Naive thymus-derived CD8-positive, alpha-beta T cell (primary cell): ENCODE measurements at regions not wholly inside any gene's neighbourhood (a gene's known extent, or its start where the extent isn't known, plus 50 kb on each side); places are given as distances from the start of the nearest gene placed in this dataset.

Source experiments
- ATAC-seq, 2 donors: fragments of 150-1000 bp; cut with Tn5 transposase in 1 of 2; sonication (Bioruptor Pico), chemical (Tn5 transposase) in 1 of 2; 1 replicate in 1 of 2; 2 replicates in 1 of 2; pipeline ENCODE4 v1.10.0; 2021; ENCODE audit warnings: mild to moderate bottlenecking in 2 of 2, moderate library complexity in 2 of 2
- POLR2A ChIA-PET: fragments of 350-600 bp; sonication (Branson Sonifier 250); formaldehyde crosslinking; loops from one replicate; lab custom pipeline; 2021; ENCODE audit warnings: antibody characterized with exemption; lab: Charles Lee
- DNase-seq, 10 donors: peaks; one replicate each; pipeline versions ENCODE4 v3.0.0 to v3.0.0-alpha.2; 2020 to 2022
- H3K27ac Mint-ChIP-seq, 10 donors: one replicate each; pipeline ENCODE4 v1.8.0; 2020 to 2022; ENCODE audit warnings: mild to moderate bottlenecking in 10 of 10, mixed read lengths in 10 of 10, moderate library complexity in 4 of 10, inconsistent platforms in 1 of 10
- H3K27me3 Mint-ChIP-seq, 5 donors: one replicate each; pipeline ENCODE4 v1.8.0; 2021 to 2022; ENCODE audit warnings: mixed read lengths in 5 of 5
- H3K36me3 Mint-ChIP-seq, 3 donors: one replicate each; pipeline ENCODE4 v1.8.0; 2020 to 2022; ENCODE audit warnings: mixed read lengths in 3 of 3, mild to moderate bottlenecking in 2 of 3, inconsistent platforms in 1 of 3
- H3K4me1 Mint-ChIP-seq, 4 donors: one replicate each; pipeline ENCODE4 v1.8.0; 2021 to 2022; ENCODE audit warnings: mixed read lengths in 4 of 4
- H3K4me3 Mint-ChIP-seq, 10 donors: one replicate each; pipeline ENCODE4 v1.8.0; 2020 to 2022; ENCODE audit warnings: mild to moderate bottlenecking in 10 of 10, mixed read lengths in 10 of 10, moderate library complexity in 6 of 10, inconsistent platforms in 1 of 10
- H3K9me3 Mint-ChIP-seq, 9 donors: one replicate each; pipeline ENCODE4 v1.8.0; 2020 to 2022; ENCODE audit warnings: mixed read lengths in 9 of 9, mild to moderate bottlenecking in 3 of 9, inconsistent platforms in 1 of 9, moderate library complexity in 1 of 9

DNA sequence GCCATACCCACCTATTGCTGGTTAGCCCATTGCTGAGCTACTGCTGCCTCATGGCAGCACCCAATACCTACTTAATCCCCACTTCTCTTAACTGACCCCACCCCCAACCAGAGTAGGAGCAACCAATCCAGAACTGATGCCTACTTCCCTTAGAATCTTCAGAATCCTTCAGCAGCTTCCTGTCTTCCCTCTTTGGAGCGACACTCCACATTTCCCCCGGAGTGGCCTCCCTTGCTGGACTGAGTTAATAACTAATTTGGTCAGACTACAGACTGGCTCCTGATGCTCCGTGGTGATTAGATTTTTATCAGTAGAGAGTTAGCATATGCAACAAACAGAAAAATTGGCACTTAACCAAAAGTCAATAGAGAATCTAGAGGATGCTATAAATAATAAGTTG is 51.2 kb upstream of the UBR2 start:
- ATAC-seq (no peak), DNase-seq (no peak)
- Mint-ChIP-seq H3K4me1 (peaks cover 0 to 9% (median 5%) of the 10 kb centered on the region in 4 donors), H3K4me3 (no peak overlapping the region), H3K27ac (peak overlapping the region in 1 of 10 donors; percentile 38), H3K9me3 (no peaks in the 10 kb centered on the region), H3K36me3 (no peaks in the 10 kb centered on the region), H3K27me3 (no peaks in the 10 kb centered on the region)
- POLR2A ChIA-PET = no interaction called here

- Mint-ChIP-seq H3K9me3 (no peaks in the 10 kb centered on the region), H3K4me1 (peaks cover 0 to 11% (median 6%) of the 10 kb centered on the region in 4 donors), H3K4me3 (no peak overlapping the region), H3K27ac (no peak overlapping the region), H3K36me3 (no peaks in the 10 kb centered on the region), H3K27me3 (no peaks in the 10 kb centered on the region)
- ATAC-seq (no peak), DNase-seq (no peak)
- POLR2A ChIA-PET = no interaction called here
Measured at GRCh38 chr6:42511803-42512422, 51.9 kb upstream of the UBR2 start.

DNA sequence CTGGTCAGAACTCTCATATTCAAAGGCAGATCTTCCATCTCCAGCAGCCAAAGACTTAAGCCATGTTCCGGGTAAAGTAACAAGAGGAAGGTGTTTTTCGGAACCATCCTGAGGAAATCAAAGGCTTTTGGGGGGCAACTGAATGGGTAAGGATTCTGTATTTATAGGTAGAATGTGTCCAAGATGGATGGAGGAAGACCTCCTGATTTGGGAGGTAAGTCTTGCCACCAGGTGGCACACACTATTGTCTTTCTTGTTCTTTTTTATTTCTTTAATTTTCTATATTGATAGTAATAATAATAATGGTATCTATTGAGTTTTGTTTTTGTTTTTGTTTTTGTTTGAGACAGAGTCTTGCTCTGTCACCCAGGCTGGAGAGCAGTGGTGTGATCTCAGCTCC is 53.0 kb upstream of the UBR2 start:
- POLR2A ChIA-PET = no interaction called here
- H3K4me3 Mint-ChIP-seq = no peak overlapping the region
- ATAC-seq (no peak), DNase-seq (no peak)
- H3K36me3 Mint-ChIP-seq = no peaks in the 10 kb centered on the region
- peaks cover 0 to 11% (median 6%) of the 10 kb centered on the region in 4 donors for H3K4me1 Mint-ChIP-seq
- no peaks in the 10 kb centered on the region for H3K9me3 Mint-ChIP-seq
- no peaks in the 10 kb centered on the region for H3K27me3 Mint-ChIP-seq
- no peak overlapping the region for H3K27ac Mint-ChIP-seq

- no peaks in the 10 kb centered on the region for H3K27me3 Mint-ChIP-seq
- no peaks in the 10 kb centered on the region for H3K36me3 Mint-ChIP-seq
- POLR2A ChIA-PET = no interaction called here
- H3K4me1 Mint-ChIP-seq = peaks cover 0 to 10% (median 5%) of the 10 kb centered on the region in 4 donors
- DNase-seq = no peak
- no peaks in the 10 kb centered on the region for H3K9me3 Mint-ChIP-seq
- H3K4me3 Mint-ChIP-seq = no peak overlapping the region
- no peak overlapping the region for H3K27ac Mint-ChIP-seq
- ATAC-seq = no peak
Measured at GRCh38 chr6:42509765-42510164, 54.1 kb upstream of the UBR2 start.

DNA sequence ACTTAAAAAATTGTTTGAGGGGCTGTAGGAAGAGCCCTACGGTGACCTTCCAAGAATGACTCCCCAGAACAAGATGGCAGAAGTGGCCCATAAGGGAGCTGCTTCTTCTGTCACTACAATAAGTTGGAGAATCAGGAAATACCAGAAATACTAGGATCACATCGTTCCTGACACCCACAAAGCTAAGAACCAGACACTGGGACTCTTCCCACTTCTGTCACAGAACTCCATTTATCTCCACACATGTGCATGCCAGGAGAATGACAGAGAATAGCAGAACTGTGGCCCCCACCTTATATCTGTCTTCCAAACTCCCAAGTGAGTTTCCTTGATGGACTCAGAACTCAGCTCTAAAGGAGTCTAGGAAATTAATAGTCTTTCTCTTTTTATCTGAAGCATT is 54.6 kb upstream of the UBR2 start:
- Mint-ChIP-seq H3K4me3 (no peak overlapping the region), H3K27me3 (no peaks in the 10 kb centered on the region), H3K27ac (no peak overlapping the region), H3K4me1 (peaks cover 0 to 5% (median 3%) of the 10 kb centered on the region in 4 donors), H3K36me3 (no peaks in the 10 kb centered on the region), H3K9me3 (no peaks in the 10 kb centered on the region)
- POLR2A ChIA-PET = no interaction called here
- DNase-seq = no peak
- ATAC-seq = no peak

GRCh38 chr6:42507901-42508300 is 55.9 kb upstream of the UBR2 start:
- Mint-ChIP-seq H3K27me3 (no peaks in the 10 kb centered on the region), H3K27ac (no peak overlapping the region), H3K4me3 (no peak overlapping the region), H3K36me3 (no peaks in the 10 kb centered on the region), H3K4me1 (peaks cover 0 to 5% (median 2%) of the 10 kb centered on the region in 4 donors), H3K9me3 (peaks cover 0 to 3% (median 0%) of the 10 kb centered on the region in 9 donors)
- DNase-seq = no peak
- POLR2A ChIA-PET = no interaction called here
- ATAC-seq = no peak

DNA sequence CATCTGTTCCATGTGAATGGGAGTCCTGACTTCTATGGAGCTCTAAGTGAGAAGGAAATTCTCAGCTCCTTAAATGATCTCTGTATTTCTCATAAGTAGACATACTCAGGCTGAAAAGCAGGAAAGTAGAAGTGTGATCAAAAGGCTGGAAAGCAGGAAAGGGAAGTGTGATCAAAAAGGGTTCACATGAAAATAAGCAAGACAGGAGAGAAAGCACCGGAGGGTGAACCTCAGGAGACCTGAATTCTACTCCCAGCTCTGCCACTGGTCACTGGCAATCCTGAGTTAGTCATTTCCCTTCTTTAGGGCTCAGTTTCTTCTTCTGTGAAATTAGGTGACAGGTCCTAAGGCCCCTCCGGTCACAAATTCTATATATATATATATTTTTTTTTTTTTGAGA is 55.5 kb upstream of the TRERF1 start:
- H3K4me1 Mint-ChIP-seq = peaks cover 0 to 3% (median 1%) of the 10 kb centered on the region in 4 donors
- H3K27ac Mint-ChIP-seq = no peak overlapping the region
- H3K27me3 Mint-ChIP-seq = no peaks in the 10 kb centered on the region
- POLR2A ChIA-PET = interaction anchor here (0.7 kb wide), 1 partner anchor 243 kb away, joined by 3 read pairs; no protein-coding TSS in a partner anchor
- ATAC-seq (no peak), DNase-seq (no peak)
- no peaks in the 10 kb centered on the region for H3K36me3 Mint-ChIP-seq
- H3K9me3 Mint-ChIP-seq = peaks cover 0 to 4% (median 0%) of the 10 kb centered on the region in 9 donors
- no peak overlapping the region for H3K4me3 Mint-ChIP-seq

- POLR2A ChIA-PET = interaction anchor here (0.6 to 1.1 kb wide), 2 partner anchors 262 to 1607 kb away, joined by 3 read pairs; no protein-coding TSS in a partner anchor
- ATAC-seq (no peak), DNase-seq (no peak)
- Mint-ChIP-seq H3K36me3 (peaks cover 0 to 6% (median 3%) of the 10 kb centered on the region in 3 donors), H3K9me3 (peaks cover 0 to 4% (median 0%) of the 10 kb centered on the region in 9 donors), H3K4me3 (no peak overlapping the region), H3K27me3 (peaks cover 0 to 1% (median 0%) of the 10 kb centered on the region in 5 donors), H3K27ac (no peak overlapping the region), H3K4me1 (peaks cover 0 to 6% (median 2%) of the 10 kb centered on the region in 4 donors)
Measured at GRCh38 chr6:42506070-42506469, 54.3 kb upstream of the TRERF1 start.

- POLR2A ChIA-PET = interaction anchor here (0.7 to 1.1 kb wide), 3 partner anchors 35 to 261 kb away, joined by 3 read pairs; no protein-coding TSS in a partner anchor
- no peak for DNase-seq
- no peak overlapping the region for H3K27ac Mint-ChIP-seq
- H3K27me3 Mint-ChIP-seq = peaks cover 0 to 1% (median 0%) of the 10 kb centered on the region in 5 donors
- H3K4me3 Mint-ChIP-seq = no peak overlapping the region
- ATAC-seq = no peak
- H3K36me3 Mint-ChIP-seq = peaks cover 0 to 6% (median 3%) of the 10 kb centered on the region in 3 donors
- peaks cover 0 to 6% (median 2%) of the 10 kb centered on the region in 4 donors for H3K4me1 Mint-ChIP-seq
- peaks cover 0 to 4% (median 0%) of the 10 kb centered on the region in 9 donors for H3K9me3 Mint-ChIP-seq
Measured at GRCh38 chr6:42505385-42505718, 53.6 kb upstream of the TRERF1 start.

DNA sequence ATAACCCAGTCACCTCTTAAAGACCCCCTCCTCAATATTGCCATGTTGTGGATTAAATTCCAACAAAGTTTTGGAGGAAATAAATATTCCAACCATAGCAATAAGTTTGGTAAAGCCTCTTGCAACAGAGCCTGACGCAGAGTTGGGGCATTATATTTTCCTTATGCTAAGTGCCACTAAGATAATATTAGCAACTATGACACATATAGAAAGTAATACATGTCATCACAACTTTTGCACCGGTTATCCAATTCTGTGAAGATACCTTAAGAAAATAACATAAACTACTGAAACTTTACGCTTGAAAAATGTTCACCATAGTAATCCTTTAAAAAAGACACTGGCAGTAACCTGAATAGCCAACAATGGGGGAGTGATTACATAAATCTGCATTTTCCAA is 52.2 kb upstream of the TRERF1 start:
- H3K9me3 Mint-ChIP-seq = peaks cover 0 to 4% (median 0%) of the 10 kb centered on the region in 9 donors
- POLR2A ChIA-PET = no interaction called here
- H3K4me1 Mint-ChIP-seq = peaks cover 0 to 6% (median 2%) of the 10 kb centered on the region in 4 donors
- no peak for DNase-seq
- H3K27me3 Mint-ChIP-seq = peaks cover 0 to 1% (median 0%) of the 10 kb centered on the region in 5 donors
- H3K27ac Mint-ChIP-seq = no peak overlapping the region
- no peak for ATAC-seq
- H3K4me3 Mint-ChIP-seq = no peak overlapping the region
- peaks cover 0 to 6% (median 3%) of the 10 kb centered on the region in 3 donors for H3K36me3 Mint-ChIP-seq

GRCh38 chr6:42502990-42503389 is 51.3 kb upstream of the TRERF1 start:
- no peak overlapping the region for H3K4me3 Mint-ChIP-seq
- peaks cover 0 to 10% (median 3%) of the 10 kb centered on the region in 3 donors for H3K36me3 Mint-ChIP-seq
- peaks cover 0 to 4% (median 1%) of the 10 kb centered on the region in 9 donors for H3K9me3 Mint-ChIP-seq
- DNase-seq = no peak
- POLR2A ChIA-PET = no interaction called here
- H3K27ac Mint-ChIP-seq = no peak overlapping the region
- peaks cover 0 to 7% (median 2%) of the 10 kb centered on the region in 4 donors for H3K4me1 Mint-ChIP-seq
- H3K27me3 Mint-ChIP-seq = peaks cover 0 to 1% (median 0%) of the 10 kb centered on the region in 5 donors
- no peak for ATAC-seq

- no peak overlapping the region for H3K27ac Mint-ChIP-seq
- H3K4me1 Mint-ChIP-seq = peaks cover 0 to 7% (median 1%) of the 10 kb centered on the region in 4 donors
- peaks cover 0 to 11% (median 1%) of the 10 kb centered on the region in 9 donors for H3K9me3 Mint-ChIP-seq
- POLR2A ChIA-PET = no interaction called here
- H3K36me3 Mint-ChIP-seq = peaks cover 0 to 10% (median 3%) of the 10 kb centered on the region in 3 donors
- no peak overlapping the region for H3K4me3 Mint-ChIP-seq
- ATAC-seq (no peak), DNase-seq (no peak)
- H3K27me3 Mint-ChIP-seq = peaks cover 0 to 1% (median 0%) of the 10 kb centered on the region in 5 donors
Measured at GRCh38 chr6:42502127-42502526, 50.4 kb upstream of the TRERF1 start.
